GM06990 (cell line): ENCODE measurements at regions not wholly inside any gene's neighbourhood (a gene's known extent, or its start where the extent isn't known, plus 50 kb on each side); places are given as distances from the start of the nearest gene placed in this dataset.
"Not testable (repeated sequence)": the region's sequence is repeated elsewhere in the genome, so short reads cannot be mapped to it uniquely, and the experiment has no call there.

Source experiments
- DNase-seq: peaks from one replicate; pipeline ENCODE4 v3.0.0-alpha.2; 2011; ENCODE audit not compliant: insufficient read length; ENCODE audit errors: extremely low read depth
- H3K27me3 ChIP-seq: replicated peaks from 2 replicates; pipeline ENCODE4 v1.6.0; 2011; ENCODE audit warnings: low read length; ENCODE audit not compliant: control insufficient read depth, insufficient read depth
- H3K36me3 ChIP-seq: 2 replicates; pipeline ENCODE4 v1.5.1; 2011; ENCODE audit warnings: low read length; ENCODE audit not compliant: control insufficient read depth, insufficient read depth
- H3K4me3 ChIP-seq: replicated peaks from 2 replicates; pipeline ENCODE4 v1.5.1; 2011; ENCODE audit warnings: low read depth, mild to moderate bottlenecking, control low read depth, low read length
- TF ChIP-seq, protein P1 (sequence below): IDR thresholded peaks from 2 replicates; pipeline ENCODE4 v1.5.1; 2011; ENCODE audit warnings: low read length, control low read depth, mild to moderate bottlenecking, inconsistent platforms; ENCODE audit not compliant: insufficient read depth, poor library complexity, severe bottlenecking

DNA sequence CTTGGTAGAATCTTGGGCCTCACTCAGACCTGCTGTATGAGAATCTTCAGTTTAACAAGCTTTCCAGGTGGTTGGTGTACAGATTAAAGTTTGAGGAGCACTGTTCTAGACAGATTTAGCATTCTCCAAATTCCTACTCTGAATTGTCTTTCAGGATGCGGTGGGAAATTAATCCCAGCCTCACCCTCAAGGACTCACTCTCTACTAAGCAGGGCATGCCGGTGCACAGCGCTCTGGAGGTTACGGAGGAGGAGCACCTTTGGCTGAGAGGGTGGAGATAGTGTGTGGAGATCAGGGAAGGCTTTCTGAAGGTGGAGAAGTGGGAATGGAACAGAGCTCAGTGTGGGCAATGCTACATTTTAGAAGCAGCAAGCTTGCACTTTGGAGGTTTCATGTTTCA, 359.2 kb downstream of the LRATD1 start:
- TF ChIP-seq, protein P1, sequence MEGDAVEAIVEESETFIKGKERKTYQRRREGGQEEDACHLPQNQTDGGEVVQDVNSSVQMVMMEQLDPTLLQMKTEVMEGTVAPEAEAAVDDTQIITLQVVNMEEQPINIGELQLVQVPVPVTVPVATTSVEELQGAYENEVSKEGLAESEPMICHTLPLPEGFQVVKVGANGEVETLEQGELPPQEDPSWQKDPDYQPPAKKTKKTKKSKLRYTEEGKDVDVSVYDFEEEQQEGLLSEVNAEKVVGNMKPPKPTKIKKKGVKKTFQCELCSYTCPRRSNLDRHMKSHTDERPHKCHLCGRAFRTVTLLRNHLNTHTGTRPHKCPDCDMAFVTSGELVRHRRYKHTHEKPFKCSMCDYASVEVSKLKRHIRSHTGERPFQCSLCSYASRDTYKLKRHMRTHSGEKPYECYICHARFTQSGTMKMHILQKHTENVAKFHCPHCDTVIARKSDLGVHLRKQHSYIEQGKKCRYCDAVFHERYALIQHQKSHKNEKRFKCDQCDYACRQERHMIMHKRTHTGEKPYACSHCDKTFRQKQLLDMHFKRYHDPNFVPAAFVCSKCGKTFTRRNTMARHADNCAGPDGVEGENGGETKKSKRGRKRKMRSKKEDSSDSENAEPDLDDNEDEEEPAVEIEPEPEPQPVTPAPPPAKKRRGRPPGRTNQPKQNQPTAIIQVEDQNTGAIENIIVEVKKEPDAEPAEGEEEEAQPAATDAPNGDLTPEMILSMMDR, result no peak
- no peaks in the 10 kb centered on the region for H3K27me3 ChIP-seq
- H3K36me3 ChIP-seq, result no peaks in the 10 kb centered on the region
- DNase-seq, result no peak
- H3K4me3 ChIP-seq, result no peak overlapping the region

DNA sequence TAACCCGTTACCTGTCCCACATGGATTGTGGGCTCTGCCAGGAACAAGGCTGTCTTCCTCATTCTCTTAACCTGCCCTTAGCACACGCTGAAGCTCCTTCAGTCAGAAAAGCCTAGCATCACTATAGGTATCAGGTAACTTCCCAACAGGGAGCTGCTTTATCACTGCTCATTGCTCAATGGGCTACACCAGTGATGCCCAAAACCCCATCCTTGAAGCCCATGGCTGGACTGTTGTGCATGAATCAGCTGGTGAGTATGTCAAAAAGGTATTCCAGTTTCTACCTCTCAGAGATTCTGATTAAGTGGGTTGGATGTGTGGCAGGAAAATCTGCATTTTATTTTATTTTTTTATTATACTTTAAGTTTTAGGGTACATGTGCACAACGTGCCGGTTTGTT, 362.2 kb downstream of the LRATD1 start:
- Histone ChIP-seq H3K4me3 (no peak overlapping the region), H3K27me3 (no peaks in the 10 kb centered on the region), H3K36me3 (no peaks in the 10 kb centered on the region)
- TF ChIP-seq, protein P1, result no peak
- no peak for DNase-seq

DNA sequence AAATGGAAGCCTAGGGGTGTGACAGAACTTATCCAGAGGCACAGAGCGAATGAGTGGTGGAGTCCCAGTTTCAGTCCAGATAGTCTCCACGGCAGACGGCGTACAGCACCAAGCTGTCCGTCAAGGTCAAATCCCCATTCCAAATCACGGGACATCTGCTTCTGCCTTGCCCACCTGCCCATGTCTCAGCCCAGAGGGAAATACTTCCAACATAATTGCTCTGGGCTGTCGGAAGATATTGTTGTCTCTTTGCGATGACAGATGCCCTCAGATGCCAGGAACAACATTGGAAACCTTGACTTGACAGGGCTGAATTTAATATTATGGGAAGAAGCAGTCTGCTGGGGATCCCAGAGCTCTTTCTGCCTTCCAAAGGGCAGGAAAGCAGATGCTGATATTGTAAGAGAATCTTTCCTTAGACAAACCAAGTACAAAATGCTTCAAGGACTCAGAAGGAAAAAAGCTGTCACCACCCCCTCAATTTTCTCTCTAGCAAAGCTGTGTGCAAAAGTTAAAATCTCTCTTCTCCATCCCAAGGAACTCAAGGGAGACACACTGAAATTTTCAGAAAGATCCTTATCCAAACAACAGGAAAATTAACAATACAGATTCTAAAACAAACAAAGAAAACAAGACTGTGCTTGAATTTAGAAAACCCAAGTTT, 364.0 kb downstream of the LRATD1 start:
- Histone ChIP-seq H3K27me3 (no peaks in the 10 kb centered on the region), H3K36me3 (no peaks in the 10 kb centered on the region), H3K4me3 (no peak overlapping the region)
- no peak for DNase-seq
- TF ChIP-seq, protein P1, result no peak

DNA sequence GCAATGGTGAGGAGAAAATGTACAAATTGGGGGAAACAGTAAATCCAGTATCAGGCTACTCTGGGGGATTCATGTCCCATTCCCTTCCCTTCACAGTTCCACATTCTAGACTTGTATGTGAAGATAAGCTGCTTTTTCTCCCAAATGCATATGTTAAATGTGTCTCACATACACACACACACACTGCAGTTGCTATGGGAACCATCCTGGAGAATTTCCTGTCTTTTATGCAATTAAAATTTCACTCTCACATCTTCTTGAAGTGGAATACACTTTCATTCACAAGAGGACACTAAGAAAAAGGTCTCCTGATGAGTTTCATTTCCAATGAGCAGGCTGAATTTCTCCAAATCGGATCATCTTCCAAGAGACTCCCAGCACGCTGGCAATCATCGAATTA, 366.0 kb downstream of the LRATD1 start:
- Histone ChIP-seq H3K36me3 (no peaks in the 10 kb centered on the region), H3K27me3 (no peaks in the 10 kb centered on the region; the same call in 1 of the 2 replicates), H3K4me3 (no peak overlapping the region)
- DNase-seq, result no peak
- TF ChIP-seq, protein P1, result no peak

DNA sequence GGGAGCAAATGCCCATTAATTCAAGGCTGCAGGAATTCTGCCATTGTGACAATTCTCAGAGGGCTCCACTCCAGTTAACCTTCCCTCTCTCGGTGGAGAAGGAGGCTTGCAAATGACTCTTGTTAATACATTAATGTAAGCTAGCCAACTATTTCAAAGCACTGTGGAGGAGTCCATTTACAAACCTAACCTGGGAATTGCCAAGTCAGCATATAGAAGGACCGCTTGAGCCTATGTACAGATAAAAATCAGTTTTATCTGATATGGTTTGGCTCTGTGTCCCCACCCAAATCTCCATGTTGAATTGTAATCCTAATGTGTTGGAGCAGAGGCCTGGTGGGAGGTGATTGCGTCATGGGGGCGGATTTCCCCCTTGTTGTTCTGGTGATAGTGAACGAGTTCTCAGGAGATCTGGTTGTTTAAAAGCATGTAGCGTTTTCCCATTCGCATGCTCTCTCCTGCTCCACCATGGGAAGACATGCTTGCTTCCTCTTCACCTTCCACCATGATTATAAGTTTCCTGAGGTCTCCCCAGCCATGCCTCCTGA, 366.7 kb downstream of the LRATD1 start:
- no peaks in the 10 kb centered on the region; the same call in 1 of the 2 replicates for H3K27me3 ChIP-seq
- no peak for DNase-seq
- no peak overlapping the region for H3K4me3 ChIP-seq
- no peaks in the 10 kb centered on the region for H3K36me3 ChIP-seq
- TF ChIP-seq, protein P1, result no peak

DNA sequence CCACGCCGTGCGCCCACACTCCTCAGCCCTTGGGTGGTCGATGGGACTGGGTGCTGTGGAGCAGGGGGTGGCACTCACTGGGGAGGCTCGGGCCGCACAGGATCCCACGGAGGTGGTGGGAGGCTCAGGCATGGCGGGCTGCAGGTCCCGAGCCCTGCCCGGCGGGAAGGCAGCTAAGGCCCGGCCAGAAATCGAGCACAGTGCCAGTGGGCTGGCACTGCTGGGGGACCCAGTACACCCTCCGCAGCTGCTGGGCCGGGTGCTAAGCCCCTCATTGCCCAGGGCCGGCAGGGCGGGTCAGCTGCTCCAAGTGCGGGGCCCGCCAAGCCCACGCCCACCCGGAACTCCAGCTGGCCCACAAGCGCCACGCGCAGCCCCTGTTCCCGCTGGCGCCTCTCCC, 370.0 kb downstream of the LRATD1 start:
- H3K36me3 ChIP-seq, H3K27me3 ChIP-seq, DNase-seq, H3K4me3 ChIP-seq: not testable (repeated sequence)
